GM21423 (cell line): ENCODE measurements at regions not wholly inside any gene's neighbourhood (a gene's known extent, or its start where the extent isn't known, plus 50 kb on each side); places are given as distances from the start of the nearest gene placed in this dataset.

Experiments used
- ATAC-seq: cut with Tn5 transposase; IDR thresholded peaks from one replicate; pipeline ENCODE4 v1.9.1; 2021; ENCODE audit warnings: mild to moderate bottlenecking, moderate library complexity; ENCODE audit not compliant: unreplicated experiment

GRCh38 chr4:30429813-30430761 is 290.1 kb upstream of the PCDH7 start:
- no peak for ATAC-seq

GRCh38 chr4:30434656-30435055 is 285.5 kb upstream of the PCDH7 start:
- no peak for ATAC-seq

GRCh38 chr4:30436394-30436793 is 283.8 kb upstream of the PCDH7 start:
- ATAC-seq, result no peak

GRCh38 chr4:30437316-30437715 is 282.9 kb upstream of the PCDH7 start:
- ATAC-seq, result no peak

GRCh38 chr4:30443289-30443688 is 276.9 kb upstream of the PCDH7 start:
- ATAC-seq, result no peak

- ATAC-seq, result no peak
Observed at GRCh38 chr4:30450474-30450873, 269.7 kb upstream of the PCDH7 start.

GRCh38 chr4:30454504-30454903 is 265.7 kb upstream of the PCDH7 start:
- ATAC-seq, result no peak

- no peak for ATAC-seq
Observed at GRCh38 chr4:30456716-30457115, 263.5 kb upstream of the PCDH7 start.

- ATAC-seq, result no peak
Observed at GRCh38 chr4:30460818-30461217, 259.4 kb upstream of the PCDH7 start.

- ATAC-seq, result no peak
Observed at GRCh38 chr4:30461218-30461617, 259.0 kb upstream of the PCDH7 start.

GRCh38 chr4:30462445-30463090 is 257.6 kb upstream of the PCDH7 start:
- ATAC-seq, result no peak

- ATAC-seq, result no peak
Observed at GRCh38 chr4:30471861-30472260, 248.3 kb upstream of the PCDH7 start.

GRCh38 chr4:30473225-30473624 is 246.9 kb upstream of the PCDH7 start:
- no peak for ATAC-seq

GRCh38 chr4:30495251-30495650 is 224.9 kb upstream of the PCDH7 start:
- ATAC-seq, result no peak

- no peak for ATAC-seq
Observed at GRCh38 chr4:30495651-30496310, 224.4 kb upstream of the PCDH7 start.

GRCh38 chr4:30511751-30512150 is 208.4 kb upstream of the PCDH7 start:
- no peak for ATAC-seq

GRCh38 chr4:30518211-30518610 is 202.0 kb upstream of the PCDH7 start:
- no peak for ATAC-seq

- ATAC-seq, result no peak
Observed at GRCh38 chr4:30525662-30526315, 194.4 kb upstream of the PCDH7 start.

- no peak for ATAC-seq
Observed at GRCh38 chr4:30535255-30535654, 184.9 kb upstream of the PCDH7 start.

- no peak for ATAC-seq
Observed at GRCh38 chr4:30536231-30536630, 183.9 kb upstream of the PCDH7 start.

- no peak for ATAC-seq
Observed at GRCh38 chr4:30537456-30537855, 182.7 kb upstream of the PCDH7 start.
